ENCODE measurements at regions not wholly inside any gene's neighbourhood (a gene's known extent, or its start where the extent isn't known, plus 50 kb on each side); places are given as distances from the start of the nearest gene placed in this dataset.

DNA sequence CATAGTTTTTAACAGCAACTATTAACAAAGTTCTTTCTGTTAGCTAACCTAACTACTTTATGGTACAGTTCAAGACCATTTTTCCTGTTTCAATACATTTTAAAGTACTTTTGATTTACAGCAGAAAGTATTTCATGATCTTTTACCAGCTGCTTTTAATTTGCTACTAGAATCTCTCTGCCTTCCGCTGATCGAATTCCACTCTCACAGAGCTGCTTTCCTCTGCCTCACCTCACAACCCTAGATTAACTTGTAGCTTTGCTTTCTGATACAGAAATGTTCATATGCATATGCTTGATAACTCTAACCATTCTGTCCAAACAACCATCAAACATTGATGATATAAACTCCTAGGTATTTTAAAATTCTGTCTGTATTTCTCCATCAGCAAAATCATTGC lies 463.2 kb upstream of the ZEB2 start:
- CTCF ChIA-PET, result interaction anchor here (0.6 kb wide), 1 partner anchor 9 kb away, joined by 3 read pairs; no protein-coding TSS in a partner anchor
- no TSS peak for BruUV-seq (replicated peaks)

GRCh38 chr2:144982481-144982880 lies 462.6 kb upstream of the ZEB2 start:
- no peaks in the 10 kb centered on the region for H3K36me3 ChIP-seq (ENCODE audit: insufficient read depth, low read length, poor library complexity, severe bottlenecking)
- H3K27ac ChIP-seq (ENCODE audit: low read depth, low read length, poor library complexity, severe bottlenecking), result no peak overlapping the region
- peaks cover 12% of the 10 kb centered on the region for H3K9me3 ChIP-seq (ENCODE audit: low read depth, low read length, poor library complexity, severe bottlenecking)
- H3K4me1 ChIP-seq (ENCODE audit: insufficient read depth, low read length, poor library complexity, severe bottlenecking), result peaks cover 3% of the 10 kb centered on the region
- ChIA-PET POLR2A (ENCODE audit: low non-redundant PET) (no interaction called here), CTCF (no interaction called here)
- H3K27me3 ChIP-seq (replicated peaks; ENCODE audit: insufficient read depth, low read depth, low read length, poor library complexity), result no peaks in the 10 kb centered on the region
- no peak for DNase-seq (ENCODE audit: low spot score)
- no peak for TF ChIP-seq EZH2 (IDR thresholded peaks at IDR 0.05; ENCODE audit: borderline replicate concordance, low read depth, low read length, poor library complexity, severe bottlenecking)
- no peak for TF ChIP-seq CTCF (conservative IDR thresholded peaks at IDR 0.05; ENCODE audit: low read depth, low read length)
- intact Hi-C loops (cut with micrococcal nuclease; ENCODE audit: unreplicated experiment), result no loop called here
- no TSS peak for BruUV-seq (replicated peaks)
- no peak overlapping the region for H3K4me3 ChIP-seq (ENCODE audit: low read depth, low read length, poor library complexity, severe bottlenecking)

More for the DNA sequence above, 463.2 kb upstream of the ZEB2 start:
- peaks cover 12% of the 10 kb centered on the region for H3K9me3 ChIP-seq (ENCODE audit: low read depth, low read length, poor library complexity, severe bottlenecking)
- TF ChIP-seq CTCF (conservative IDR thresholded peaks at IDR 0.05; ENCODE audit: low read depth, low read length), result no peak
- TF ChIP-seq EZH2 (IDR thresholded peaks at IDR 0.05; ENCODE audit: borderline replicate concordance, low read depth, low read length, poor library complexity, severe bottlenecking), result no peak
- peaks cover 3% of the 10 kb centered on the region for H3K4me1 ChIP-seq (ENCODE audit: insufficient read depth, low read length, poor library complexity, severe bottlenecking)
- POLR2A ChIA-PET (ENCODE audit: low non-redundant PET), result no interaction called here
- no peak for DNase-seq (ENCODE audit: low spot score)
- no peaks in the 10 kb centered on the region for H3K27me3 ChIP-seq (replicated peaks; ENCODE audit: insufficient read depth, low read depth, low read length, poor library complexity)
- no peaks in the 10 kb centered on the region for H3K36me3 ChIP-seq (ENCODE audit: insufficient read depth, low read length, poor library complexity, severe bottlenecking)
- intact Hi-C loops (cut with micrococcal nuclease; ENCODE audit: unreplicated experiment), result no loop called here
- H3K4me3 ChIP-seq (ENCODE audit: low read depth, low read length, poor library complexity, severe bottlenecking), result no peak overlapping the region
- H3K27ac ChIP-seq (ENCODE audit: low read depth, low read length, poor library complexity, severe bottlenecking), result no peak overlapping the region

GRCh38 chr2:144975881-144976280 lies 456.0 kb upstream of the ZEB2 start:
- intact Hi-C loops (cut with micrococcal nuclease; ENCODE audit: unreplicated experiment), result no loop called here
- no peaks in the 10 kb centered on the region for H3K27me3 ChIP-seq (replicated peaks; ENCODE audit: insufficient read depth, low read depth, low read length, poor library complexity)
- H3K4me3 ChIP-seq (ENCODE audit: low read depth, low read length, poor library complexity, severe bottlenecking), result no peak overlapping the region
- no TSS peak for BruUV-seq (replicated peaks)
- TF ChIP-seq CTCF (conservative IDR thresholded peaks at IDR 0.05; ENCODE audit: low read depth, low read length) (no peak), EZH2 (IDR thresholded peaks at IDR 0.05; ENCODE audit: borderline replicate concordance, low read depth, low read length, poor library complexity, severe bottlenecking) (no peak)
- H3K4me1 ChIP-seq (ENCODE audit: insufficient read depth, low read length, poor library complexity, severe bottlenecking), result no peaks in the 10 kb centered on the region
- no peaks in the 10 kb centered on the region for H3K9me3 ChIP-seq (ENCODE audit: low read depth, low read length, poor library complexity, severe bottlenecking)
- H3K27ac ChIP-seq (ENCODE audit: low read depth, low read length, poor library complexity, severe bottlenecking), result no peak overlapping the region
- no peaks in the 10 kb centered on the region for H3K36me3 ChIP-seq (ENCODE audit: insufficient read depth, low read length, poor library complexity, severe bottlenecking)
- POLR2A ChIA-PET (ENCODE audit: low non-redundant PET), result no interaction called here
- CTCF ChIA-PET, result no interaction called here
- no peak for DNase-seq (ENCODE audit: low spot score)
